SU-DHL-6 (cell line): ENCODE measurements at regions not wholly inside any gene's neighbourhood (a gene's known extent, or its start where the extent isn't known, plus 50 kb on each side); places are given as distances from the start of the nearest gene placed in this dataset.

Source experiments
- H2AFZ ChIP-seq: fragments of 200-600 bp; sonication (generic); 2 replicates; pipeline ENCODE4 v1.6.1; 2014; ENCODE audit warnings: low read depth, mild to moderate bottlenecking, moderate library complexity, mixed read lengths, antibody characterized with exemption, low read length; ENCODE audit not compliant: severe bottlenecking
- H3F3A ChIP-seq: fragments of 200-600 bp; shearing (Covaris generic); 2 replicates; pipeline ENCODE4 v1.6.0; 2016; ENCODE audit warnings: antibody characterized with exemption, mild to moderate bottlenecking; ENCODE audit not compliant: insufficient read depth
- H3K27ac ChIP-seq: fragments of 200-600 bp; sonication (generic); 2 replicates; pipeline ENCODE4 v1.5.1; 2016; ENCODE audit warnings: low read depth, mild to moderate bottlenecking, low read length, moderate library complexity, mixed read lengths
- H3K27me3 ChIP-seq: fragments of 200-600 bp; sonication (generic), shearing (Covaris generic); 2 replicates; pipeline ENCODE4 v1.6.0; 2014; ENCODE audit warnings: mild to moderate bottlenecking, low read length
- H3K36me3 ChIP-seq: fragments of 200-600 bp; sonication (generic); 2 replicates; pipeline ENCODE4 v1.6.1; 2014; ENCODE audit warnings: mild to moderate bottlenecking, low read length, mixed read lengths
- H3K4me2 ChIP-seq: fragments of 300-600, 200-600 bp; shearing (Covaris generic), sonication (generic); 2 replicates; pipeline ENCODE4 v1.6.0; 2014; ENCODE audit warnings: low read length, low read depth, mild to moderate bottlenecking; ENCODE audit not compliant: poor library complexity, severe bottlenecking
- H3K4me3 ChIP-seq: fragments of 200-600 bp; sonication (generic); 2 replicates; pipeline ENCODE4 v1.5.1; 2014; ENCODE audit warnings: antibody characterized with exemption, low read length, mild to moderate bottlenecking, mixed read lengths; ENCODE audit not compliant: insufficient read depth, poor library complexity, severe bottlenecking
- H3K79me2 ChIP-seq: fragments of 200-600 bp; sonication (generic); 2 replicates; pipeline ENCODE4 v1.6.1; 2014; ENCODE audit warnings: mild to moderate bottlenecking, low read length, moderate library complexity; ENCODE audit not compliant: insufficient read depth
- H3K9ac ChIP-seq: fragments of 200-600 bp; sonication (generic); 2 replicates; pipeline ENCODE4 v1.7.0; 2014; ENCODE audit warnings: mild to moderate bottlenecking, low read length
- H3K9me2 ChIP-seq: fragments of 200-600 bp; sonication (generic); replicated peaks from 2 replicates; pipeline ENCODE4 v1.6.1; 2014; ENCODE audit warnings: low read length; ENCODE audit not compliant: insufficient read depth
- H3K9me3 ChIP-seq: fragments of 200-600 bp; sonication (generic); 2 replicates; pipeline ENCODE4 v1.6.1; 2014; ENCODE audit warnings: low read length, mixed read lengths; ENCODE audit not compliant: insufficient read depth
- H4K20me1 ChIP-seq: fragments of 200-600 bp; sonication (generic); 2 replicates; pipeline ENCODE4 v1.6.1; 2014; ENCODE audit warnings: low read depth, mild to moderate bottlenecking, antibody characterized with exemption, low read length, moderate library complexity, mixed read lengths
- CTCF ChIP-seq: fragments of 200-600 bp; sonication (generic); IDR thresholded peaks from one replicate; pipeline ENCODE4 v1.5.1; 2017; ENCODE audit warnings: antibody characterized with exemption, mild to moderate bottlenecking, low read length, moderate library complexity; ENCODE audit not compliant: insufficient read depth, poor library complexity, severe bottlenecking
- EZH2phosphoT487 ChIP-seq: fragments of 200-600 bp; sonication (generic), shearing (Covaris generic); conservative IDR thresholded peaks from 2 replicates; pipeline ENCODE4 v1.6.1; 2018; ENCODE audit warnings: mild to moderate bottlenecking, antibody characterized with exemption, low read length, moderate library complexity, mixed read lengths

GRCh38 chr1:157368363-157368762 lies 184.0 kb downstream of the FCRL5 start:
- no peaks in the 10 kb centered on the region for H4K20me1 ChIP-seq
- TF ChIP-seq CTCF, result no peak
- no peak for TF ChIP-seq EZH2phosphoT487
- H2AFZ ChIP-seq, result no peak overlapping the region
- no peaks in the 10 kb centered on the region for H3K27me3 ChIP-seq
- no peak overlapping the region for H3K4me2 ChIP-seq
- H3K27ac ChIP-seq, result no peak overlapping the region
- no peak overlapping the region for H3K4me3 ChIP-seq
- no peaks in the 10 kb centered on the region for H3K9me2 ChIP-seq
- H3K9ac ChIP-seq, result no peak overlapping the region
- H3K79me2 ChIP-seq, result no peaks in the 10 kb centered on the region
- no peaks in the 10 kb centered on the region for H3K9me3 ChIP-seq
- H3K36me3 ChIP-seq, result no peaks in the 10 kb centered on the region
- H3F3A ChIP-seq, result no peaks in the 10 kb centered on the region

DNA sequence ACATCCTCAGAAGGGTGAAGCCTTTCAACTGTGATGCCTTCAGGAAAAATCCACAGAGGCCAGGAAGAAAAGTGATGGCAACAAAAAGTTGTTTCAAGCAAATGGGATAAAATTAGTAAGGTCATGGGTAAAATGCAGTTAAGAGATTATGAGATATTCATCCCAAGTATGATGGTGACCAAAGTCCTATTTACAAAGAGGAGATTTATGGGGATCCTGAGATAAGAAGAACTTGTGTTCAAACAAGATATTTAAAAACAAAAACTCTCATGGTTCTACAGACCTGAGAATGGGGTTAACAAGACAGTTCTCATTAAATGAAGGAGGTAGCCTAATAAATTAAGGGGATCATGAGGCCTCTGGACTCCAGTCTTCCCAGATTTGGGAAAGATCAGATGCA lies 184.4 kb downstream of the FCRL5 start:
- H3K36me3 ChIP-seq, result no peaks in the 10 kb centered on the region
- no peaks in the 10 kb centered on the region for H4K20me1 ChIP-seq
- no peak overlapping the region for H2AFZ ChIP-seq
- no peaks in the 10 kb centered on the region for H3K79me2 ChIP-seq
- TF ChIP-seq EZH2phosphoT487, result no peak
- no peak for TF ChIP-seq CTCF
- no peak overlapping the region for H3K9ac ChIP-seq
- H3K4me3 ChIP-seq, result no peak overlapping the region
- H3K4me2 ChIP-seq, result no peak overlapping the region
- H3K9me2 ChIP-seq, result no peaks in the 10 kb centered on the region
- no peaks in the 10 kb centered on the region for H3K9me3 ChIP-seq
- H3K27ac ChIP-seq, result no peak overlapping the region
- H3K27me3 ChIP-seq, result no peaks in the 10 kb centered on the region
- no peaks in the 10 kb centered on the region for H3F3A ChIP-seq

- Histone ChIP-seq H3K27ac (no peak overlapping the region), H3K4me2 (no peak overlapping the region), H3K36me3 (no peaks in the 10 kb centered on the region), H3K9me3 (no peaks in the 10 kb centered on the region), H3K79me2 (no peaks in the 10 kb centered on the region), H3K27me3 (no peaks in the 10 kb centered on the region), H3K4me3 (no peak overlapping the region), H3F3A (no peaks in the 10 kb centered on the region), H3K9me2 (no peaks in the 10 kb centered on the region), H2AFZ (no peak overlapping the region), H4K20me1 (no peaks in the 10 kb centered on the region), H3K9ac (no peak overlapping the region)
- TF ChIP-seq EZH2phosphoT487 (no peak), CTCF (no peak)
These were observed 185.1 kb downstream of the FCRL5 start for GRCh38 chr1:157367091-157367739.
